Mucosa of stomach (tissue), 1 donor: ENCODE measurements at regions not wholly inside any gene's neighbourhood (a gene's known extent, or its start where the extent isn't known, plus 50 kb on each side); places are given as distances from the start of the nearest gene placed in this dataset.

Experiments used
- H3K27me3 ChIP-seq: one replicate; pipeline ENCODE4 v1.7.0; 2013; ENCODE audit warnings: mild to moderate bottlenecking, low read length; ENCODE audit not compliant: control insufficient read depth, insufficient read depth
- H3K36me3 ChIP-seq: one replicate; pipeline ENCODE4 v1.7.0; 2013; ENCODE audit warnings: low read length; ENCODE audit not compliant: control insufficient read depth, insufficient read depth
- H3K4me1 ChIP-seq: one replicate; pipeline ENCODE4 v1.7.0; 2013; ENCODE audit warnings: mild to moderate bottlenecking, low read length; ENCODE audit not compliant: control insufficient read depth, insufficient read depth
- H3K4me3 ChIP-seq: one replicate; pipeline ENCODE4 v1.7.0; 2013; ENCODE audit warnings: low read length
- H3K9ac ChIP-seq: one replicate; pipeline ENCODE4 v1.7.0; 2013; ENCODE audit warnings: mild to moderate bottlenecking, low read length, moderate library complexity
- H3K9me3 ChIP-seq: one replicate; pipeline ENCODE4 v1.7.0; 2013; ENCODE audit warnings: mild to moderate bottlenecking, low read length, moderate library complexity; ENCODE audit not compliant: control insufficient read depth
- donor health status: Pancreatic carcinoma.

DNA sequence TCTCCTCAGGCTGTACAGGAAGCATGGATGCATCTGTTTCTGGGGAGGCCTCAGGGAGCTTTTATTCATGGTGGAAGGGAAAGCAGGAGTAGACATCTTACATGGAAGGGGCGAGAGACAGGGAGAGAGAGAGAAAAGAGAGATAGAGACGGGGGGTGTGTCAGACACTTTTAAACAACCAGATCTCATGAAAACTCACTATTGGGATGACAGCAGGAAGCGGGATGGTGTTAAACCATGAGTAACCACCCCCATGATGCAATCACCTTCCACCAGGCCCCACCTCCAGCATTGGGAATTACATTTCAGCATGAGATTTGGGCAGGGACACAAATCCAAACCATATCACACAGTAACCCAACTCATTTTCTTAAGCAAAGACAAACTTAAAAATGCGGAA lies 110.0 kb upstream of the EEA1 start:
- no peaks in the 10 kb centered on the region for H3K36me3 ChIP-seq
- H3K9ac ChIP-seq, result no peak overlapping the region
- H3K4me3 ChIP-seq, result no peak overlapping the region
- H3K4me1 ChIP-seq, result peaks cover 6% of the 10 kb centered on the region
- H3K9me3 ChIP-seq, result peaks cover 4% of the 10 kb centered on the region
- H3K27me3 ChIP-seq, result no peaks in the 10 kb centered on the region

- H3K4me1 ChIP-seq, result peaks cover 6% of the 10 kb centered on the region
These were observed 110.8 kb upstream of the EEA1 start for GRCh38 chr12:93039930-93040329.

GRCh38 chr12:93040367-93040766 lies 111.3 kb upstream of the EEA1 start:
- Histone ChIP-seq H3K9ac (no peak overlapping the region), H3K4me3 (no peak overlapping the region), H3K9me3 (peaks cover 4% of the 10 kb centered on the region), H3K27me3 (no peaks in the 10 kb centered on the region), H3K4me1 (peaks cover 6% of the 10 kb centered on the region), H3K36me3 (no peaks in the 10 kb centered on the region)

More at GRCh38 chr12:93039930-93040329, 110.8 kb upstream of the EEA1 start:
- Histone ChIP-seq H3K4me3 (no peak overlapping the region), H3K27me3 (no peaks in the 10 kb centered on the region), H3K9ac (no peak overlapping the region), H3K36me3 (no peaks in the 10 kb centered on the region), H3K9me3 (peaks cover 4% of the 10 kb centered on the region)

DNA sequence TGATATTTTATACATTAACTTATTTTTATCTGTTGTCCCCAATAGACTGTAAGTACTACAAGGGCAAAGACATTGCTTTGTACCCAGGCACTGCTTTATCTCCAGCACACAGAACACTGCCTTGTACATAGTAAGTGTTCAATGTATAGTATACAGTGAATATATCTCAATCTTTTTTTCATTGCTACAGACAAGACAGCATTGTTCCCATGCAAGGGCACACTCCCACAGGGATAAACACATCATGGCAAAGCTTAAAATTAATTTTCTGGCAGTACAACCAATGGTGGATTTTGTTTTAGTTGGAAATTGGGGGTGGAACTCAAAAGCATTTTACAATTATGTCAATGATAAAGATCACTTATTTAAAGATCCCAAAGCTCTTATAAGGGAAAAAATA lies 112.3 kb upstream of the EEA1 start:
- Histone ChIP-seq H3K4me3 (no peak overlapping the region), H3K4me1 (peaks cover 6% of the 10 kb centered on the region), H3K9ac (no peak overlapping the region), H3K9me3 (peaks cover 4% of the 10 kb centered on the region), H3K36me3 (no peaks in the 10 kb centered on the region), H3K27me3 (no peaks in the 10 kb centered on the region)

DNA sequence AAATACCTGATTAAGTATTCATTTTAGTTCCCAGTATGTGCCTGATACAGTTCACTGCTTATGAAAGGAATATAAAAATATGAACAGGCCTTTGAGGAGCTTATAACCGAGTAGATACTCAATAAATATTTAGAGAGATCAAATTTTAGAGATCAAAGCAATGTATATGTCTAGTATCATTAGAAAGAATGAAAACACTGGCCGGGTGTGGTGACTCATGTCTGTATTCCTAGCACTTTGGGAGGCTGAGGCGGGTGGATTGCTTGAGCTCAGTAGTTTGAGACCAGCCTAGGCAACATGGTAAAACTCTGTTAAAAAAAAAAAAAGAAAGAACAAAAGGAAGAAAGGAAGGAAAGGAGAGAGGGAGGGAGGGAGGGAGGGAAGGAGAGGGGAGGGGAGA lies 113.2 kb upstream of the EEA1 start:
- Histone ChIP-seq H3K36me3 (no peaks in the 10 kb centered on the region), H3K9me3 (peaks cover under 1% of the 10 kb centered on the region), H3K27me3 (no peaks in the 10 kb centered on the region), H3K4me3 (no peak overlapping the region), H3K4me1 (peaks cover 6% of the 10 kb centered on the region), H3K9ac (no peak overlapping the region)

DNA sequence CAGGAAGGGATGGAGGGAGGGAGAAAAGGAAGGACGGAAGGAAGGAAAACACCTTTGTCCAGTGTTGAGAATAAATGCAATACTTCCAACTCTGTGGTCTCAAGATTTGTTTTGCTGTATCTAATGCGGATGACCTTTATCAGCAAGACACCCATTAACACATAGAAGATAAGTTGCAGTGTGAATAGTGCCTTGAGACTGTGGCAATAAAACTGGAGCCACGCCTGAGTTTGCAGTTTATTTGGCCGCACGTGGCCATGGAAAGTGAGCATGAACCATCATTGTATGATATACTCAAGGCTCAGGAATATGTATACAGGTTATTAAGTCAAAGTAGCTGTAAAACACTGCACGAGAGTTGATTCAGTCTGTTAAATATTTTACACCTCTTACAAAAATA lies 113.6 kb upstream of the EEA1 start:
- Histone ChIP-seq H3K9ac (no peak overlapping the region), H3K36me3 (no peaks in the 10 kb centered on the region), H3K4me3 (no peak overlapping the region), H3K27me3 (no peaks in the 10 kb centered on the region), H3K9me3 (no peaks in the 10 kb centered on the region), H3K4me1 (peaks cover 6% of the 10 kb centered on the region)

GRCh38 chr12:93043192-93043876 lies 114.2 kb upstream of the EEA1 start:
- H3K4me3 ChIP-seq, result no peak overlapping the region
- H3K4me1 ChIP-seq, result peaks cover 6% of the 10 kb centered on the region
- no peak overlapping the region for H3K9ac ChIP-seq
- no peaks in the 10 kb centered on the region for H3K36me3 ChIP-seq
- H3K27me3 ChIP-seq, result no peaks in the 10 kb centered on the region
- no peaks in the 10 kb centered on the region for H3K9me3 ChIP-seq

DNA sequence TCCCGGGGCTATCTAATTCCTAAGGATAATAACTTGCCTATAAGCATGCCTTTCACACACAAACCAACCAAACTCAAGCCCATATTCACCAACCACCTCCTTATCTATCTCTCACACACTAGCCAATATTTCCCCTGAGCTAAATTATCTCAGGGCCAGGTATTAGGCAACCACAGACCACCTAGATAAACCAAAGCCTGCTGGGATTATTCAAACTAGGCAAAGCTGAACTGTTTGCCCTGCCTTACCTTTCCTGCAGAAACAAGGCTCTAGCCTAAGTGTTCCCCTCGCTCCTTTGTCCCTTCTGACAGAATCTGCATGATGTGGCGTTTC lies 114.7 kb upstream of the EEA1 start:
- no peaks in the 10 kb centered on the region for H3K27me3 ChIP-seq
- H3K4me3 ChIP-seq, result no peak overlapping the region
- no peak overlapping the region for H3K9ac ChIP-seq
- no peaks in the 10 kb centered on the region for H3K36me3 ChIP-seq
- peaks cover 6% of the 10 kb centered on the region for H3K4me1 ChIP-seq
- H3K9me3 ChIP-seq, result no peaks in the 10 kb centered on the region

DNA sequence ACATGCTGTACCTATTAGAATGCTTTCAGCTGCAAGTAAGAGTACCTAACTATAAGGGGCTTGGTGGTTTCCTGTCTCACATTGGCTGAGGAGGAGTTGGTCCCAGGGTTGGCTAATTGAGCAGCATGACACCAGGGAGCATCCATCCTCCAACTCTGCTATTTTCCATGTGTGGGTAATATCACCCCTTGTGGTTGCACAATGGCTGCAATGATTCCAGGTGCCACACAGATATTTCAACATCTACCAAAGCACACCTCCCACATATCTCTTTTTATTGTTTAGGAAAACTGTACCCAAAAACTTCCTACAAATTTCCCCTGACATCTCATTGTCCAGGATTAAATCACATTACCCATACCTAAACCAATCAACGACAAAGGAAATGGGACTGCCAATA lies 118.0 kb upstream of the EEA1 start:
- Histone ChIP-seq H3K36me3 (no peaks in the 10 kb centered on the region), H3K9me3 (no peaks in the 10 kb centered on the region), H3K27me3 (no peaks in the 10 kb centered on the region), H3K4me1 (peaks cover 6% of the 10 kb centered on the region), H3K4me3 (no peak overlapping the region), H3K9ac (no peak overlapping the region)

GRCh38 chr12:93048656-93049055 lies 119.6 kb upstream of the EEA1 start:
- Histone ChIP-seq H3K9ac (no peak overlapping the region), H3K4me1 (no peaks in the 10 kb centered on the region), H3K4me3 (no peak overlapping the region), H3K27me3 (no peaks in the 10 kb centered on the region), H3K9me3 (no peaks in the 10 kb centered on the region), H3K36me3 (no peaks in the 10 kb centered on the region)

DNA sequence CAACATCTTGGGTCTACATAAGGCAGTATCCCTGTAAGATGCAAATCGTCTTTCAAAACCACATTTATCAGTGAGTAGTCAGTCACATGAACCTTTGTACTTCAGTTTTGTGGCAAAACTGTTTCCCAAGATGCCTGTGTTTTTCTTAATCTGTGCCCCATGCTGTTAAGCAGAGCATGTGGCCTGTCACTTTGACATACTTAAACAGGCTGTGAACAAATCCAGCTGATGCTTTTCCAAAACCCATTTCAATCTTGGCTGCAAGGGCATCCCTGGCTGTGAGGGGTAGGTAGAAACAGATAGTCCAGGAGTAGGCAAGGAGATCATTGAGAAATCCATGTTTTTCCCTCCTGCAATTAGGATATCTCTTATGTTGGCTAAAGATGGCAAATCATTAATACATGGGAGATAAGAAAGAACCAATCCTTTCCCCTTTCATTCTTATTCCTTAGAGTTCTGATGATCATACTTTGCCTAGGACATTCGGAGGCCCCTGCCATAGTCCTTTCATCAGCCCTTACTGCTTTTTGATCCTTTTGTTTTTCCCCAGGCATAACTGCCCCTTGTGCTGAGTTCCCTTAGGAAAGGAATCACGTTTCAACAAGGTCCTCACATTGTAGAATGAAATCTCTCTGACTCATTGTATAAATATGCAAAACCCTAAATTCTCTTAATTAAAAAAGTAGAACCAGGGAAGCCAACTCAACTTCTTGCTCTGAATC lies 121.1 kb upstream of the EEA1 start:
- Histone ChIP-seq H3K9ac (no peak overlapping the region), H3K4me3 (no peak overlapping the region), H3K36me3 (no peaks in the 10 kb centered on the region), H3K27me3 (no peaks in the 10 kb centered on the region), H3K9me3 (no peaks in the 10 kb centered on the region), H3K4me1 (no peaks in the 10 kb centered on the region)

DNA sequence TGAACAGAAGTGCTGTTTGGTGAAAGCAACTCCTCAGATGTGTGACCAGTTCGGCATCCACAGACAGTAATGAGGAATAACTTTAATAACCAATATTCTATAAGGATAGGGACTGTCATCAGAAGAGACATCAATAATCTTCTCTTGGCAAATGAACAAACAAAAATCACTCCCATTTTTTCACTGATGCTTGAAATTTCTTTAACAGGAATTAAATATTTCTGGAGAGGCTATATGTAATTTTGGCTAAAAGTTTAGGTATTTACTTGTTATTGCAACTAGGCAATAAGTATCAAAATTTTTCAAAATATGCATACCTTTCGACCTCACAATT lies 121.6 kb upstream of the EEA1 start:
- Histone ChIP-seq H3K4me3 (no peak overlapping the region), H3K9ac (no peak overlapping the region), H3K9me3 (no peaks in the 10 kb centered on the region), H3K4me1 (no peaks in the 10 kb centered on the region), H3K36me3 (no peaks in the 10 kb centered on the region), H3K27me3 (no peaks in the 10 kb centered on the region)
